Lung (tissue), 11 donors: ENCODE measurements at regions not wholly inside any gene's neighbourhood (a gene's known extent, or its start where the extent isn't known, plus 50 kb on each side); places are given as distances from the start of the nearest gene placed in this dataset.

Source experiments
- ATAC-seq: fragments of 200-7000 bp; cut with Tn5 transposase; one replicate; pipeline ENCODE4 v1.9.1; 2020; ENCODE audit warnings: moderate number of reproducible peaks; ENCODE audit not compliant: insufficient read depth, low FRiP score
- DNase-seq, 3 donors: peaks; one replicate each; pipeline ENCODE4 v3.0.0-alpha.2; 2013 to 2017
- H3K27ac ChIP-seq, 2 donors: one replicate each; pipeline ENCODE4 v1.5.1; 2013; ENCODE audit warnings: mild to moderate bottlenecking in 2 of 2, moderate library complexity in 2 of 2, control low read depth in 1 of 2, inconsistent platforms in 1 of 2, low read depth in 1 of 2, low read length in 1 of 2
- H3K27me3 ChIP-seq, 3 donors: one replicate each; pipeline ENCODE4 v1.5.1; 2013; ENCODE audit warnings: low read length in 2 of 3; ENCODE audit not compliant: control insufficient read depth in 3 of 3, insufficient read depth in 3 of 3
- H3K36me3 ChIP-seq, 4 donors: one replicate each; pipeline ENCODE4 v1.5.1; 2013; ENCODE audit warnings: low read length in 4 of 4, mild to moderate bottlenecking in 1 of 4, moderate library complexity in 1 of 4; ENCODE audit not compliant: control insufficient read depth in 4 of 4, insufficient read depth in 4 of 4
- H3K4me1 ChIP-seq, 5 donors: one replicate each; pipeline ENCODE4 v1.5.1; 2013; ENCODE audit warnings: low read length in 5 of 5, mild to moderate bottlenecking in 2 of 5, moderate library complexity in 1 of 5; ENCODE audit not compliant: control insufficient read depth in 5 of 5, insufficient read depth in 5 of 5
- H3K4me3 ChIP-seq: one replicate; pipeline ENCODE4 v1.5.1; 2013; ENCODE audit warnings: mild to moderate bottlenecking, control low read depth, moderate library complexity
- H3K9ac ChIP-seq, 2 donors: one replicate each; pipeline ENCODE4 v1.5.1; 2013; ENCODE audit warnings: low read length in 2 of 2, control low read depth in 1 of 2; ENCODE audit not compliant: insufficient read depth in 1 of 2
- H3K9me3 ChIP-seq, 4 donors: one replicate each; pipeline ENCODE4 v1.5.1; 2013; ENCODE audit warnings: low read length in 3 of 4, mild to moderate bottlenecking in 1 of 4, moderate library complexity in 1 of 4; ENCODE audit not compliant: control insufficient read depth in 4 of 4, insufficient read depth in 3 of 4
- CTCF ChIP-seq: IDR thresholded peaks from 2 replicates; pipeline ENCODE4 v1.5.1; 2012; ENCODE audit warnings: mild to moderate bottlenecking; ENCODE audit errors: control extremely low read depth, extremely low read depth
- WGBS, 2 donors: extraction: QIAGEN DNeasy Blood & Tissue Kit; methylation state at CpG; one replicate each; pipeline ENCODE4 v1.1.7; 2013; 5-methylcytosine and 5-hydroxymethylcytosine counted together
- donor health status: control.
- donor health status: control.
- donor health status: Bipolar disorder and iron deficiency.
- donor health status: healthy.
- donor health status: DM: yes; HTN: yes; CAD: no.

GRCh38 chr4:146063143-146063542, 112.4 kb upstream of the LSM6 start:
- H3K9me3 ChIP-seq, result no peaks in the 10 kb centered on the region
- H3K27ac ChIP-seq, result no peak overlapping the region
- TF ChIP-seq CTCF, result no peak
- H3K9ac ChIP-seq, result no peak overlapping the region
- peaks cover 0 to 1% (median 0%) of the 10 kb centered on the region in 5 donors for H3K4me1 ChIP-seq
- no peak for DNase-seq
- H3K36me3 ChIP-seq, result no peaks in the 10 kb centered on the region
- H3K4me3 ChIP-seq, result no peak overlapping the region
- H3K27me3 ChIP-seq, result no peaks in the 10 kb centered on the region
- ATAC-seq, result no peak

GRCh38 chr4:146062340-146062739, 113.2 kb upstream of the LSM6 start:
- Histone ChIP-seq H3K9me3 (no peaks in the 10 kb centered on the region), H3K27me3 (no peaks in the 10 kb centered on the region), H3K4me1 (peaks cover 0 to 1% (median 0%) of the 10 kb centered on the region in 5 donors), H3K36me3 (no peaks in the 10 kb centered on the region), H3K27ac (no peak overlapping the region), H3K4me3 (no peak overlapping the region), H3K9ac (no peak overlapping the region)
- TF ChIP-seq CTCF, result no peak
- WGBS, 2 donors, result 71 to 72% methylated on average over 2 of the region's 2 CpGs
- ATAC-seq (no peak), DNase-seq (no peak)

GRCh38 chr4:146061610-146062334, 113.7 kb upstream of the LSM6 start:
- H3K4me3 ChIP-seq, result no peak overlapping the region
- H3K27ac ChIP-seq, result no peak overlapping the region
- no peaks in the 10 kb centered on the region for H3K36me3 ChIP-seq
- ATAC-seq, result no peak
- no peak for TF ChIP-seq CTCF
- H3K9ac ChIP-seq, result no peak overlapping the region
- no peaks in the 10 kb centered on the region for H3K9me3 ChIP-seq
- no peak for DNase-seq
- no peaks in the 10 kb centered on the region for H3K27me3 ChIP-seq
- peaks cover 0 to 1% (median 0%) of the 10 kb centered on the region in 5 donors for H3K4me1 ChIP-seq
- 68 to 80% methylated on average over 4 of the region's 4 CpGs for WGBS, 2 donors

GRCh38 chr4:146059865-146060264, 115.7 kb upstream of the LSM6 start:
- ATAC-seq, result no peak
- peaks cover 0 to 1% (median 0%) of the 10 kb centered on the region in 5 donors for H3K4me1 ChIP-seq
- H3K9ac ChIP-seq, result no peak overlapping the region
- no peaks in the 10 kb centered on the region for H3K9me3 ChIP-seq
- H3K4me3 ChIP-seq, result no peak overlapping the region
- no peak overlapping the region for H3K27ac ChIP-seq
- WGBS, 2 donors, result 49 to 59% methylated on average over 3 of the region's 3 CpGs
- DNase-seq, result no peak
- TF ChIP-seq CTCF, result no peak
- no peaks in the 10 kb centered on the region for H3K36me3 ChIP-seq
- H3K27me3 ChIP-seq, result no peaks in the 10 kb centered on the region
